ENCODE measurements at regions not wholly inside any gene's neighbourhood (a gene's known extent, or its start where the extent isn't known, plus 50 kb on each side); places are given as distances from the start of the nearest gene placed in this dataset.

DNA sequence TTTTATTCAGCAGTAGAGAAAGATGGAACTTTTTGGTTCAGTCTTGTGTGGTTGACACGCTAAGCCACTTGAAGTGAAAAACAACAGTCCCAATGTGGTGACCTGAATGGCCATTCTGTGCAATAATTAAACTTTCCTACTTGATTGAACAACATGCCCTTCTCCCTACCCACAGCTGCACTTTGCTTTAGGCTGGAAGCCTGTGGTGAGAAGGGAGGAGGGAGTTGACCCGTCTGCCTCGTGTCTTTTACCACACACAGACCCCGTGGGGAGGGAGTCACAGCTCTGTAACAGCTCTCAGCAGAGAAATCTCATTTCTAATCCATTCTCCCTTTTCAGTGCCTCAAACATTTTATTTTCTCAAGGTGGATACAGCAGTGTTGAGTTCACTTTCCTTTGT, 138.2 kb upstream of the PKDCC start:
- DNase-seq: no peak

DNA sequence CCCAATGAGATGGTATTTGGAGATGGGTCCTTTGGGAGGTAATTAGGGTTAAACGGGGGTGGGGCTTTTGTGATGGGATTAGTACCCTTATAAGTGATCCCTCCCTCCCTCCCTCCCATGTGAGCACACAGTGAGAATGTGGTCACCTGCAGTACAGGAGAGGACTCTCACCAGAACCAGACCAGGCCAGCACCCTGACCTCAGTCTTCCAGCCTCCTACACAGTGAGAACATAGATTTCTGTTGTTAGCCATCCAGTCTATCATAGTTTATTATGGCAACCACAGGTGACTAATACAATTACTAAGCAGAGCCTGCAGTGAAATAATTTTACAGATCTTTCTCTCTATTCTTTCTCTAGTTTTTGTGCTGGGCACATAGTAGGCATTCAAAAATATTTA, 137.7 kb upstream of the PKDCC start:
- no peak for DNase-seq

DNA sequence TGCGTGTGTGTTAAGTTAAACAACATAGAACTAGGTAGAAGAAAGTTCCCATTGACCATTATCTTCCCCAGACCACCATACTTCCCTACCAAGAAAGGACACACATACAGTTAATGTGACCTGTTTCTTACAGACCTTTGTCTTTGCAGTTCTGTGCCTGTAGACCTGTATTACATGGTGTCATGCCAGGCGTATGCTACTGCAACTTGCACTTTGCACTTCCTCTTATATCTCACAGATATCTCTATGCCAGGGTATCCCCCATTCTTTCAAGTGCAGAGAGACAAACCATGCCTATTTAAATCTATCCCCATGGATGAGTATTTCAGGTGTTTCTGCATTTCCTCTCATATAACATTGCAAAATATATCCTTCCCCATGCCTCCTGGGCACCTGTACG, 136.8 kb upstream of the PKDCC start:
- no peak for DNase-seq

DNA sequence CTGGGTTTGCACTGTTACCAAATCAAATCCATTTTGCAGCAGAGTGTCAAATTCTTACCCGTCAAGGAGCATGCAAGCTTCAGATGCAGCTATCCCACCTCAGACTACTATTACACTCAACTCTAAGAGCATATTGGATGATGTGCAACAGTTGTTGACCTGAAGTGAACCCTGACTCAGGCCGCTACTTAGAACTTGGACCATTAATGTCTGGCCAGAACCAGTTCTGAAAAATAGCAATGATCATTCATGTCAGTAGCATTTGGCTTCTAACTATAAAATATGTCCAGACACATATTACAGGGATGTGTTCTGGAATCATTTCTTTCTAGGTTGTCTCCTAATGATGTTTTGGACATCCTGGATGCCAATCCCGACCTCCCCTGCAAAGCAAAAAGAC, 135.5 kb upstream of the PKDCC start:
- DNase-seq: no peak

DNA sequence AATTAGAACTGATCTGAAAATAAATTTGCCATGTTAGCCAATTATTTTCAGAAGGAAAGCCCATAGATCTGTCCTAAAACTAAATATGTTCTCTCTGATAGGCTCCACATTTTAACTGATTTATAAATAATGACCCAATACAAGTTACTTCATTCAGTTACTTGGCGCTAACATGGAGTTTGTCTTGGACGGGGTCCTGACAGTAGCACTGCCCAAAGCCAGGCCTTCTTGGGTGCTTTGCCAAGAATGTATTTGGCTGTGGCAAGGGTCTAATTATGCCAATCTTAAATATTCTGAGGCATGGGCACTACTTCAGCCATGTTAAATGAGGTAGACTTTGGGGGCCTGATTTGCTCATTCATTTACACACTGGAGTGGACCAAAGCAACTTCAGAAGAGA, 135.0 kb upstream of the PKDCC start:
- DNase-seq: no peak

DNA sequence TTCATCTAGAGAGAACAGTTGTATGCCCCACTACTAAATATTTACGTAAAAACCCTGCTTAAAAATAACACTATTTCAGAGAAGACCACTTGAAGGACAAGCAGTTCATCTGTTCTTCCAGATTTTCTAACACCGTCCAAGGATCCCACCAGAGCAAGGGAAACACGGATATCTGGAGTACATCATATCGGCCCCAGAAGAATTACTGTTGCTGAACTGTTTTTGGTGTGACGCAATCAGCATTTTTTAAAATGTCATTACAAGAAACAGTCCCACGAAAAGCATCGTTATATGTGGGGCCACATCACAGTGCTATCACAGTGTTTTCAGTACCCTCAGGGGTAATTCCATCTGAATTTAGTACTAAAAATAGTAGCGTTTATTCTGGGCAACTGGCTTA, 134.5 kb upstream of the PKDCC start:
- no peak for DNase-seq

DNA sequence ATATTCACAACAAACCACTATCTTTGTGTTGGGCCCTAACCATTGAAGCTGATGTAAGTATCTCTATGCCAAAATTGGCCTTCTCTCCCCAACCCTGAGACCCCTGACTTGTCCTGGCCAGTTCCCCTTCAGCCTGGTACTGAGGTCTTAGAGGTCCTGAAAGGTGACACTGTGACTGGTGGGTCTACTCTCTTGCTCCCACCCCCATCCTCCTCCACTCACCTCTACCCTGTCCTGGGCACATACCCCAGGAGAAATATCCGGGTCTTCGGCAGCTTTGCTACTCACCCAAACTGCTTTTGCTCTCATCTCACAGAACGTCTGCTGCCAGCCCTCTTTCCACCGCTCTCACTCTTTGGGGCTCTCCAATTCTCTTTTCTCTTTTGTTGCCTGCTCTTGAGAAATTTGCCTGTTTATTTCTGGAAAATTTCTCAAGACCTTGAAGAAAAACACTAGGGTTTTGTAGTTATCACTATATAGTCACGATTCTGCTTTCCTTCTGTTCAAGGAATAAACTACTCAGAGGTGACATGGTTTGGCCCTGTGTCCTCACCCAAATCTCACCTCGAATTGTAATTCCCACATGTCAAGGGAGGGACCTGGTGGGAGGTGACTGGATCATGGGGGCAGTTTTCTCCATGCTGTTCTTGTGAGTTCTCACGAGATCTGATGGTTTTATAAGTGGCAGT, 133.8 kb upstream of the PKDCC start:
- no peak for DNase-seq

DNA sequence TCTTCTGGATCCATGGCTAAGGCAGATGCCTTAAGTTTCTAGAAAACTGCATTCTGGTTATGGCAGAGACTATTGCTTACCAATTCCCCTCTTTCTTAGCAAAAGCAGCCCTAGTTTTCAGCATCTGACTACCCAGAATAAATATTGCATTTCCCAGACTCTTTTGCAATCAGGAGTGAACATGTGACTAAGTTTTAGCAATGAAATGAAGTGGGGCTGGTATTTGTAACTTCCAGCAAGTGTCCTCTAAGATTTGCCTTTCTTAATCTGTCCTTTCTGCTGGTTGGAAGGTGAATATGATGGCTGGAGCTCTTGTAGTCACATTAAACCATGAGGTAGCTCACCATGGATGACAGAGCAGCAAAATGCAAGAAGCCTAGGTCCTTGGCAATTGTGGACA, 132.9 kb upstream of the PKDCC start:
- no peak for DNase-seq

DNA sequence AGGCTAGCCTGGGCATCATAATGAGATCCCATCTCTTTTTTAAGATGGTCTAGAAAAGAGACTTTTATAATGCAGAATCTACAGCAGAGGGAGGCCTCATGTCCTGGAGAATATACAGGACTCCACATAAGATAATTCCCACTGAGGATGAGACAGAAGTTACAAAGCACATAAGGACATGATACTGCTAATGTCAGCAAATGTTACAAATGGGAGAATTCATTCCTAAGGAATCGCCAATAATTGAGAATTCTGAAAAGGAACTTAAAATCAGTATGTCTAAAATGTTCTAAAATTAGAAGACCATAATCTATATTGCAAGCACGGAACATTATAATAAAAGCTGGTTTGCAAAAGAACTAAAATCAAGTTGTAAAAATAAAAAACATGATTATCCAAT, 131.6 kb upstream of the PKDCC start:
- DNase-seq: no peak

DNA sequence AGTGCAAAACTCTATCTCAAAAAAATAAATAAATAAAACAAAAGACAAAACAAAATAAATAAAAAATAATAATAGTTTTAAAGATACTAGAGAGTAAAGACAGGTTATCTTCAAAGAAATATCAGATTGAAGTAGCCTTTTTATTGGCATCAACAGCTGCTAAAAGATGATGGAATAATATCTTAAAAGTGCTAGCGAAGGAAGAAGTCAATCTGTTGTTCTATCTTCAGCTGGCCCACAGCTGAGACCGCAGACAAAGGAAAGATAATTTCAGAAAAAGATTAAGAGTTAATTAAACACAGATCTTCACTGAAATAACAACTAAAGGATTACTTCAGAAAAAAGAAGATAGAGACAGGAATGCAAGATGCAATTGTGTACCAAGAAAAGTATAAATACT, 130.2 kb upstream of the PKDCC start:
- DNase-seq: no peak

DNA sequence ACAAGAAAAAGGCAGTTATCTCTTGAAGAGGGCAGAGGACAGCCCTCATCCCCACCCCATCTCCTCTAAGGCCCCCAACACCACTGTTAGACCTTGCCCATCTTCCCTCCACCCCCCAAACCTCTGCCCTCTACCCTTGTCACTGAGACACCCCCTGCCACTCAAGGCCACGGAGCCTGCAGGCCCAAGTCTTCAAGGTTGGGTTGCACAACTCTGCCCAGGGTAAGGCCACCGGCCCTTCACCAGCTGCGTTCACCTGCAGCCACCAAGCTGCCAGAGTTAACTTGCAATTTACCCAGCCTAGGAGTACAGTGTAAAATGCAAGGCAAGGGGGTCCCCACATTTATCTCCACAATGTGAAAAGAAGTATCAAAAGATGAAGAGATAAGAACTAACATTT, 128.7 kb upstream of the PKDCC start:
- no peak for DNase-seq

DNA sequence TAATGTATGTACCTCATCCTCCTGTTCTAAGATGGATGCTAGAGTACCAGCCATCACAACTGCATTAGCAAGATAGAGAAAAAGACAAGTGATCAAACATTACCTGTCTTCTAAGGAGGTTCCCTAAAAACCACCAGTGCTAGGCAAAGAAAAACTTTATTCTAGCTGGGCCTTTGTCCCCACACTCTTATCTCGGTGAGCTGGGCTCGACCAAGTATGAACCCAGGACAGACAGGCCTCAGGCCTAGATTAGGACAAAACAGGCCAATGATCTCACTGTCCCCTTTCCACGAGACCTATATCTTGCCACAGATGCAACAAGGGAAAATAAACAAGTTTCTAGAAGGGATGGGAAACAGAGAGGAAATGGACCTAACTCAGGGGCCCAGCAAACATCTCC, 127.6 kb upstream of the PKDCC start:
- no peak for DNase-seq

DNA sequence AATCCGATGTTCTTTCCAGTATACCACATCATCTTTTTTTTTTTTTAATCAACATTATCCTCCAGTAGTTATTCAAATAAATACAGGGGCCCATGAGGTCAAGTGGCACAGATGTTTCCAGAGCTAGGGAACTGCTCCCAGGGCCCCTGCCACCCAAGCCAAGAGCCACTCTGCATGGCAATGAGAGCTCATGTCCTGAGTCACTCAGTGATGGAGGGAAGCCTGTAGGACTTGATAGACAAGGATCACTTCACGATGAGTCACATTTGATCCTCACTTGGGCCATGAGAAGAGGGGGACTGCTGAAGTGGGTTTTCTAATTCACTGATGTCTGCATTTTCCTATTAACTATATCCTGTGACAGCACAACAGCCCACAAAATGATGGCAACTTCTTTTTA, 127.0 kb upstream of the PKDCC start:
- DNase-seq: no peak

DNA sequence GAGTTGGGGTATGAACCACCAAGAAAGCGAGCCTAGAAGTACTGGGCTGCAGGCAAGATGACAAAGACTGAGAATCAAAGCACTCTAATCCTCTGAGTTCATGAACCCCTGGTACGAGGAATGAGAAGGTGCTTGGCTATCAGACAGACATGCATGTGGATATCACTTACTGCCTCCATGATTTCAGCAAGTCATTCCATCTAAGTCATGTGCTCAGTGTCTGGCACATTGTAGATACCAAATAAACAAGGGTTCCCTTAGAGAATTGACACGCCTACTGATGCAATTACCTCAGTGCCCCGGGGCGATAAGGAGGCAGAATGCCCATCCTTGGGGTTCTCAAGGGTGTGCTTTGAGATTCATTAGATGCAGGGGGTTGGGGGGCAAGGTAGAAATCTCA, 125.6 kb upstream of the PKDCC start:
- no peak for DNase-seq

DNA sequence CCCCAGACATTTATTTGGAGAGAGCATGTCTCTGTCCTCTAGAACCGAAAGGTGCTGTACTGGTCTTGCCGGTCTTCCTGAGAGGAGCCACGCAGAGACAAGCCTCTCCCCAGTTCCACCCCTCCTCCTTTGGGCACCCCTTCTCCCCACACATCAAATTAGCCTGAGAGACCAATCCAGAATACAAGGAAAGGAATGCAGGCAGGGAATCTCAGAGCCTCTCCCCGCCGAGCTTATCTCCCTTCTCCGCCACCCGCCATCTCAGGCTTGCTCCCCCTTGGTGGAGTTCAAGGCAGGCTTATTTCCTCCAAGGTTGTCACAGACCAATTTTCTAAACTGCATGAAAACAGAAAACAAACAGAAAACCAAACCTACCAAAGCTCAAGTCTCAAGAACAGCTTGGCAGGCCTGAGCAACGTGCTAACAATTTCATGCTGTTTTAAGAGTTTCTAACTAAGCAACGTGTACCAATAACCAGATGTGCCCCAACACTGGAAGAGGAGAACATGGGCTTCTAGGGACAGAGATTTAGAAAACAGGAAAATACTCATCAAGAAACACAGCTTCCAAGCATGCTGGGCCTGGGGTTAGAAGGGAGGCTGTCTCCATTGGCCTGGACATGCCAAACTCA, 124.5 kb upstream of the PKDCC start:
- no peak for DNase-seq

DNA sequence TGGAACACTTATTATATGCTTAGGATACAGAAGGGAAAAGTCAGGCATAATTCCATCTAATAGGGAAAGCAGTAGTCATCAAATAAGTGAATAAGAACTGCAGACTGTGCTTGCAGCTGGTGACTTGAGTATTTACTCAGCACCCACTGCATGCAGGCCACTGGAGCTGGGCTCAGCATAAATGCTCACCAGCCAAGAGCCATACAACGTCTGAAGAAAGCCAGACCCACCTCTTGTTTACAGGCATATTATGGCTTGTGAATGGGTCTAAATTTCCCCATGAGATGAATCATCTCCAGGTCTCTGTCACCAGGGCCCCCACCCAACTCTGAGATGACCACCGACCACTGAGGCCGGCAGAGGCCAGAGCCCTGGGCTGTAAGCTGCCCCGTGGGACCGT, 123.8 kb upstream of the PKDCC start:
- DNase-seq: no peak

DNA sequence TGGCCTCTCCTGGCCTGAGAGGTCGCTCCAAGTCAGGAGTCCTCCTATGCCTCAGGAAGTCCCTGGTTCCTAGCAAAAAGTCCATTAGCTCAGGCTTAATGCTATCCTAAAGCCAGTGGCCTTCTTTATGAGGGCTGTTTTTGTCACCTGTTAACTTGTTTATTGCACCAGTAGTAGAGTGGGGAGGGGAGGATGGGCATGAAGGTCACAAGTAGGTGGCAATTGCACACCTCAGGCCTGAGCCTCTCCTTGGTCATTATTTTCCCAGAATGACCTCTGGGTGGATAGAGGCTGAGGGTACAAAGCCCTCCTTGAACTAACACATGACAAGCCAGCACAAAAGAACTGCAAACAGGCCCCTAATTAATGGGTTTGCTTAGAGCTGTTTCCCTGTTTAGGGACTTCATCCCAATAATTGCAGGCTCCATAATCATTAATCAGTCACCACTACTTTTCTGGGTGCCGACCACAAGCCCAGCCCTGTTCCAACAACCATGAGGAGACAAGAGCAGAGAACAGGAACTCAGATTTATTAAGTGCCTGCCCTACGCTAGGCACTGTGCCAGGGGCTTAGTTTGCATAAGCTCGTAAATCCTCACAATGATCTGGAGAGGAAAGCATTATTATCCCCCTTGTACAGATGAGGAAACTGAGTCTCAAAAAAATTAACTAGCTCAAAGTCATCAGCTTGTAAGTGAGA, 123.0 kb upstream of the PKDCC start:
- DNase-seq: no peak

DNA sequence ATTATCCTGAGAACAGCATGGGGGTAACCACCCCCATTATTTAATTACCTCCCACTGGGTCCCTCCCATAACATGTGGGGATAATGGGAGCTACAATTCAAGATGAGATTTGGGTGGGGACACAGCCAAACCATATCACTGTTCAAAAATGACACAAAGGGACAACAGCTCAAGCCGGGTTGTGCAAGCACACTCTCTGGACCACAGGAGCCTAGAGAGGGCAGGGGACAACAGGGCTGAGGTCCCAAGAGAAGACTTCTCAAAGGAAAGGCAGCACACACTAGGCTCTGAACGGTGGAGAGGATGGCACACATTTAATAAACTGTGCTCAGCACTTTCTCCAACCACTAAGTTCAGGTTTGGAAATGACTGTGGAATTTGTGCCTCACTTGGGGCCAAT, 122.1 kb upstream of the PKDCC start:
- DNase-seq: peak in 1 of 3 donors; percentile 21

DNA sequence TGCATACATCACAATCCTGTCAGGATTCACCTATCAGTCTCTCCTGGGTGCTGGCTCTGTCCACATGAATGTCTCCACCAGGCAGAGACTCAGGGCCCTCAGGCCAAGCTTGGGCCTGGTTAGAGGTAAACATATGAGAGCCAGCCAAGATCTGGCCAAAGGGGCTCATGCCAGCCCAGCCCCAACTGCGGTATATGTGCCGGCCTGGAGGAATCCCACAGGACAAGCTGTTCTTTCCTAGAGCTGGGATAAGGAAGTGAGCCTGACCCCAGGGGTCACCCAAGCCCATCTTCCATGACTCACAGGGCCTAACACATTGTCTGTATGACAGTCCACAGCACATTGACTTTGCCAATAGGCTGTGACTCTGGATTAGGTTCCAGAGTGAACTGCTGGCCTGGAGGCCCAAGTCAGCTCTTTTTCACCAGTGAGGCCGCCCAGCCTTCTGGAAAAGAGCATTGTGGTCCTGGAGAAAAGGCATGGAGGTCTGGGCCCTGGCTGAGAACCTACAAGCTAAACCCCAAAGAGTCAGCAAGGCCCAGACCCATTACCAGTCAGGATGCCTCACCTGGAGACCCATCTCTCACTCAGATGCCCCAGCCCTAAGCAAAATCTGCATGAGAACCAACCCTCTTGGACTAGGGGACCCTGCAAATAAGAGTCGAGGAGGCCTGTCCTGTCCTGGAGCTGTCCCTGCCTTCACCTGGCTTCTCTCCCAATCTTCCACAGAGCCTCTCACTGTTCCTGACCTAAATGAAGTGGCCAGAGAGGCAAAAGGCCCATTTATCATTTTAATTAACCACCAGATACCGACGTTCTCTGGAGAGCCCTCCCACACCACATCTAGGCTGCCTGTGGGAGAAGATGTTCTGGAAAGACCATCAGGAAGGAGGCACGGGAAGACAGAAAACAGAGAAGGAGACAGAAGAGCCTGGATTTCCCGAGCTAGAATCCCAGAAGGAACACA, 120.9 kb upstream of the PKDCC start:
- DNase-seq: peak in 1 of 3 donors; percentile 33

DNA sequence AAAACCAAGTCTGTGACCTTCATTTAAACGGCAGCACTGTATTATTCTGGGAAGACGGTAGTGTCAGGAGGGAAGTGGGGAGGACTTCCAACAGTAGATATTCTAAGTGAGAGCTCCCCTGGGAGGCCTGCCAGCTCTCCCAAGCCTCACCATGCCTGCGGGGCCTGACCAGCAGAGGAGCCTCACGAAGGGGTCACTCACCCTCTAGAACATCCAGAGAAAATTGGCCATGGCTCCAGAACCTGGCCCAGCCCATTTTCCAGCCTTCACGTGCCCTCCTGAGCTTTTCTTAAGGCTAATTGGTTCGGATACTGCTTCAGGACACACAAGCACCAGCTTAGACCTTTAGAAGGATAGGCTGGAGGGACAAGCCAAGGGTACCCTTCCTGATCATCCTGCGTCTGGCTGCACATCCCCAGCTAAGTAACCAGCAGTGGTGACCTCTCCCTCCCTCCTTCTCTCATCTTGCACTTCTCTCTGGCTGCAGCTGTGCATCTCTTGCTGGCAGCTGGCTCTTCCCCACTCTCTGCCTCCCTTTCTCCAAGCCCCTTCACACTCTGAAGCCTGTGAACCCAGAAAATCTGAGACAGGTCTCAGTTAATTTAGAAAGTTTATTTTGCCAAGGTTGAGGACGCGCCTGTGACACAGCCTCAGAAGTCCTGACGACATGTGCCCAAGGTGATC, 120.1 kb upstream of the PKDCC start:
- peak in 1 of 3 donors; percentile 55 for DNase-seq

DNA sequence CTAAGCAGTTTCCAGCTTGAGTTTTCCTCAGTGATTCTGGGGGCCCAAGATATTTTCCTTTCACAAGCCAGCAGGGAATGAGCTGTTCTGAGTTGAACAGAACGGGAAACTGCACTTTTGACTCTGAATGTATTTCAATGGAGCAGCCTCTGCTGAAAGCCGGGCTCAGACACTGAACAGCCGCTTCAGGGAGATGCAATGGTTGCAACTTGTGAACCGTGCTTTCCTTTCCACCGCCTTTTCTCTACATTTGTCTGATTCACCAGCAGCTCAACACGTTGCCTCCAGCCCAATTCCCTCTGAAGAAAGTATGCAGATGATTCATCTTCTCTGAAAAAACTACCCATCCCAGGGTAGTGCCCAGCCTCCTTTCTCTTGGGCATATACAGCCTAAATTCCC, 119.3 kb upstream of the PKDCC start:
- DNase-seq: peak in 1 of 3 donors; percentile 49
